Esophagus squamous epithelium (tissue), 5 donors: ENCODE measurements at regions not wholly inside any gene's neighbourhood (a gene's known extent, or its start where the extent isn't known, plus 50 kb on each side); places are given as distances from the start of the nearest gene placed in this dataset.

Experiments
- DNase-seq: peaks from one replicate; lab custom pipeline; 2025; lab: John Stamatoyannopoulos, UW
- H3K27ac ChIP-seq, 4 donors: fragments of 200-600 bp; sonication (generic); one replicate each; pipeline ENCODE4 v1.5.1; 2016 to 2019; ENCODE audit warnings: mild to moderate bottlenecking in 1 of 4
- H3K27me3 ChIP-seq, 4 donors: fragments of 200-600 bp; sonication (generic); 1 replicate in 3 of 4; 2 replicates in 1 of 4; pipeline versions ENCODE4 v1.5.1 to v1.6.0; 2017 to 2021; ENCODE audit warnings: antibody characterized with exemption in 1 of 4
- H3K36me3 ChIP-seq, 3 donors: fragments of 200-600 bp; sonication (generic); one replicate each; pipeline ENCODE4 v1.5.1; 2016 to 2019
- H3K4me1 ChIP-seq, 3 donors: fragments of 200-600 bp; sonication (generic); one replicate each; pipeline ENCODE4 v1.5.1; 2017 to 2019
- H3K4me3 ChIP-seq, 4 donors: fragments of 200-600 bp; sonication (generic); 1 replicate in 3 of 4; 2 replicates in 1 of 4; pipeline ENCODE4 v1.5.1; 2016 to 2019; ENCODE audit warnings: mild to moderate bottlenecking in 2 of 4, moderate library complexity in 1 of 4
- H3K9me3 ChIP-seq, 3 donors: fragments of 200-600 bp; sonication (generic); one replicate each; pipeline ENCODE4 v1.5.1; 2016 to 2019
- POLR2A ChIP-seq, 4 donors: fragments of 450-650 bp; IDR thresholded peaks; one replicate each; pipeline ENCODE4 v1.6.1; 2017; ENCODE audit warnings: antibody characterized with exemption in 4 of 4, mild to moderate bottlenecking in 4 of 4, moderate library complexity in 3 of 4
- WGBS, 2 donors: methylation state at CpG; one replicate each; pipeline ENCODE4 v1.1.5; 2018; 5-methylcytosine and 5-hydroxymethylcytosine counted together
- intact Hi-C: fragments of 100-400 bp; cut with DNase I; formaldehyde crosslinking; loops from one replicate; pipeline ENCODE4 v1.15.0; 2022
- TF ChIP-seq, protein P1 (sequence below), 6 experiments: fragments of 450-650 bp in 4 of 6; fragments of 200-600 bp in 2 of 6; sonication (generic) in 2 of 6; IDR thresholded peaks; one replicate each; pipeline ENCODE4 v1.5.1; 2016 to 2019; ENCODE audit warnings: antibody characterized with exemption in 6 of 6, mild to moderate bottlenecking in 4 of 6, moderate library complexity in 4 of 6
- donor health status: DM: yes; HTN: yes; CAD: no.

GRCh38 chr2:100667801-100668200 lies 105.0 kb downstream of the PDCL3 start:
- Histone ChIP-seq H3K4me3 (no peak overlapping the region), H3K9me3 (no peaks in the 10 kb centered on the region), H3K27me3 (no peaks in the 10 kb centered on the region), H3K4me1 (no peaks in the 10 kb centered on the region), H3K36me3 (no peaks in the 10 kb centered on the region), H3K27ac (no peak overlapping the region)
- 76 to 83% methylated on average over 6 to 7 of the region's 7 CpGs for WGBS, 2 donors
- no peak for DNase-seq
- no peak for TF ChIP-seq POLR2A (IDR thresholded peaks at IDR 0.05)
- TF ChIP-seq, protein P1, sequence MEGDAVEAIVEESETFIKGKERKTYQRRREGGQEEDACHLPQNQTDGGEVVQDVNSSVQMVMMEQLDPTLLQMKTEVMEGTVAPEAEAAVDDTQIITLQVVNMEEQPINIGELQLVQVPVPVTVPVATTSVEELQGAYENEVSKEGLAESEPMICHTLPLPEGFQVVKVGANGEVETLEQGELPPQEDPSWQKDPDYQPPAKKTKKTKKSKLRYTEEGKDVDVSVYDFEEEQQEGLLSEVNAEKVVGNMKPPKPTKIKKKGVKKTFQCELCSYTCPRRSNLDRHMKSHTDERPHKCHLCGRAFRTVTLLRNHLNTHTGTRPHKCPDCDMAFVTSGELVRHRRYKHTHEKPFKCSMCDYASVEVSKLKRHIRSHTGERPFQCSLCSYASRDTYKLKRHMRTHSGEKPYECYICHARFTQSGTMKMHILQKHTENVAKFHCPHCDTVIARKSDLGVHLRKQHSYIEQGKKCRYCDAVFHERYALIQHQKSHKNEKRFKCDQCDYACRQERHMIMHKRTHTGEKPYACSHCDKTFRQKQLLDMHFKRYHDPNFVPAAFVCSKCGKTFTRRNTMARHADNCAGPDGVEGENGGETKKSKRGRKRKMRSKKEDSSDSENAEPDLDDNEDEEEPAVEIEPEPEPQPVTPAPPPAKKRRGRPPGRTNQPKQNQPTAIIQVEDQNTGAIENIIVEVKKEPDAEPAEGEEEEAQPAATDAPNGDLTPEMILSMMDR (IDR thresholded peaks at IDR 0.05) = no peak
- intact Hi-C loops = no loop called here

DNA sequence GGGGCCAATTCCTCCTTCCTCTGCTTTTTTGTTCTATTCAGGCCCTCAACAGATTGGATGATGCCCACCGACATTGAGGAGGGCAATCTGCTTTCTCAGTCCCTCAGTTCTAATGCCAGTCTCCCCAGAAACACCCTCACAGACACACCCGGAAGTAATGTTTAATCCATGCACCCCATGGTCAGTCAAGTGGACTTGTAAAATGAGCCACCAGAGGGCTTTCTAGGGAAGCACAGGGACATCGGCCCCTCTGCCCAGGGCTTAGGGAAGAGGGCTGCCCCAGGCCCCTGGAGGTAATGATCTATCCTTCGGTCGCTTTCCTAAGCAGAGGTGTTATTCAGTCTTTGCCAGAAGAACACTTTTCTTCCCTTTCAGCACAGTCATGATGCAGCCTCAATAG lies 107.4 kb downstream of the PDCL3 start:
- no peak for DNase-seq
- WGBS, 2 donors = 88 to 93% methylated on average over 4 to 5 of the region's 5 CpGs
- Histone ChIP-seq H3K4me1 (no peaks in the 10 kb centered on the region), H3K36me3 (no peaks in the 10 kb centered on the region), H3K27me3 (no peaks in the 10 kb centered on the region), H3K9me3 (no peaks in the 10 kb centered on the region), H3K4me3 (no peak overlapping the region), H3K27ac (no peak overlapping the region)
- intact Hi-C loops = no loop called here
- TF ChIP-seq POLR2A (IDR thresholded peaks at IDR 0.05) = no peak

DNA sequence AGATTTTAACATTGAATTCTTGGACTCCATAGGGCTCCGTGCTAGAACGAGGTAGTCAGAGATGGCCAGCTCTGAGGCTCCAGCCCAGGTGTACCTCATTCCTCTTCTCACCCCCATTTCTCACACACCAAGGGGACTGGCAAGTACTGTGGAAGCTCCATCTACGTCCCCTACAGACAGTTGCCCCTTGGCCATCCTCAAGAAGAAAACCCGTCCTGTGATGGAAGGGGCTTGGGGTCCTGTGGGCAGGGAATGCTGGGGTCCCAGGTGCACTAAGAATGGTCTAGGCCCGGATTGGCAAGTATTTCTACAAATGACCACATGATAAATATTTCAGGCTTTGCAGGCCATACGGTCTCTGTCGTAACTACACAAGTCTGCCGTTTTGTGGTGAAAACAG lies 110.3 kb downstream of the PDCL3 start:
- no peak for TF ChIP-seq POLR2A (IDR thresholded peaks at IDR 0.05)
- TF ChIP-seq, protein P1 (IDR thresholded peaks at IDR 0.05) = no peak
- Histone ChIP-seq H3K9me3 (no peaks in the 10 kb centered on the region), H3K27me3 (no peaks in the 10 kb centered on the region), H3K4me1 (no peaks in the 10 kb centered on the region), H3K36me3 (no peaks in the 10 kb centered on the region), H3K4me3 (no peak overlapping the region), H3K27ac (no peak overlapping the region)
- 87 to 88% methylated on average over 8 of the region's 8 CpGs for WGBS, 2 donors
- intact Hi-C loops = no loop called here
- no peak for DNase-seq

DNA sequence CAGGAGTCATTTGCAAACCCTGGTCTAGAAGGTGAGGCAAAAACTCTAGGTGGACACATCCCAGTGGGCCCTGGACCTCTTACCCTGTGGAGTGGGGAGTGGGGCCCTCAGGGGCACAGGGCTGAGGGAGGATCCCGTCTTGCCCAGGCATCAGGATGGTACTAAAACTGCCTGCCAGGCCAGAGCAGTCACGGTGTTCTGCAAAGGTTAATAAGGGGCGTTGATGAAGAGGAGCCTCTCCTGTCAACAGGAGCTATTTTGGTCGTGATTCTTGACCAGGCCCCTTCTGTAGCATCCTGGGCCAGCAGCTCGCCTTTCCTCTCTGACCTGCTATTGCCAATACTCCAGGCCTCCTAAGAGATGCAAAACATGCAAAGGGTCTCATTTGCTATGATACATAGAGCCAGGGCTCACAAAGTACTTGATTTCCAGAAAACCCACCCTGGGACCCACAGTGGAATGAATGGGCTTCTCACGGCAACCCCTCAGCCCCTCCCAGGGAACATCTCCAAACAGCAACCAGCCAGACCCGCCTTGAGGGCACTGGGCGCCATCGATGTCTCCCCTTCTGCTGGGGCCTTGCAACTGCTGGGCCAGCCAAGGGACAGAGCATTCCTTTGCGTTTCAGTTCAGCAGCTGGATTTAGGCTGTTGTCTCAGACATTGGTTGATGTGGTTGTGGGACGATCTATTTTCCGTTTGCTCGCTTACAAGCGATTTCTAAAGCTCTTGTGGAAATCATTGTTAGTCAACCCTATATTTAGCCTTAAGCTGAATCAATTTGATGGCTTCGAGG lies 111.1 kb downstream of the PDCL3 start:
- Histone ChIP-seq H3K27ac (no peak overlapping the region), H3K4me1 (no peaks in the 10 kb centered on the region), H3K9me3 (no peaks in the 10 kb centered on the region), H3K27me3 (no peaks in the 10 kb centered on the region), H3K36me3 (no peaks in the 10 kb centered on the region), H3K4me3 (no peak overlapping the region)
- 79 to 90% methylated on average over 13 to 14 of the region's 15 CpGs for WGBS, 2 donors
- no peak for TF ChIP-seq POLR2A (IDR thresholded peaks at IDR 0.05)
- TF ChIP-seq, protein P1 (IDR thresholded peaks at IDR 0.05) = no peak
- intact Hi-C loops = no loop called here
- no peak for DNase-seq

DNA sequence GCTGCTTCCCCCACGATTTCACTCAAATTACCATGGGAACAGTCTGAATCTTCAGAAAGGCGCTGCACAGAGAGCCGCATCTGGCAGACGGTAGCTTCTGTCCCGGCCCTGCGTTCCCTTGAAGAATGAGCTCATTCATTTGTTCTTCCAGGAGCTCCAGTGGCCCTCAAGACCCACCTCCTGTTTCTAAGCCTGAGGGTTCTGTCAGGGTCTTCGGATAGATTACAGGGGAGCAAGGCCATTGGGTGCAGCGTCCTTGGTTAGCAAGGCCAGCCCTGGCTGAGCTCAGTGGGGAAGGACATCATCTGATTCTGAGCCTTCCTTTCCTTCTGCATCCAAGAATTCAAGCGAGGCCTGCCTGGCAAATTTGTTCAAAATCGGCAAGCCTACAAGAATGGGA lies 111.9 kb downstream of the PDCL3 start:
- no peak overlapping the region for H3K4me3 ChIP-seq
- no peaks in the 10 kb centered on the region for H3K36me3 ChIP-seq
- no peaks in the 10 kb centered on the region for H3K27me3 ChIP-seq
- H3K9me3 ChIP-seq = no peaks in the 10 kb centered on the region
- H3K4me1 ChIP-seq = no peaks in the 10 kb centered on the region
- TF ChIP-seq, protein P1 (IDR thresholded peaks at IDR 0.05) = no peak
- no peak for TF ChIP-seq POLR2A (IDR thresholded peaks at IDR 0.05)
- 82 to 85% methylated on average over 8 of the region's 10 CpGs for WGBS, 2 donors
- no peak for DNase-seq
- no peak overlapping the region for H3K27ac ChIP-seq
- intact Hi-C loops = no loop called here
